ENCODE measurements at regions not wholly inside any gene's neighbourhood (a gene's known extent, or its start where the extent isn't known, plus 50 kb on each side); places are given as distances from the start of the nearest gene placed in this dataset.

DNA sequence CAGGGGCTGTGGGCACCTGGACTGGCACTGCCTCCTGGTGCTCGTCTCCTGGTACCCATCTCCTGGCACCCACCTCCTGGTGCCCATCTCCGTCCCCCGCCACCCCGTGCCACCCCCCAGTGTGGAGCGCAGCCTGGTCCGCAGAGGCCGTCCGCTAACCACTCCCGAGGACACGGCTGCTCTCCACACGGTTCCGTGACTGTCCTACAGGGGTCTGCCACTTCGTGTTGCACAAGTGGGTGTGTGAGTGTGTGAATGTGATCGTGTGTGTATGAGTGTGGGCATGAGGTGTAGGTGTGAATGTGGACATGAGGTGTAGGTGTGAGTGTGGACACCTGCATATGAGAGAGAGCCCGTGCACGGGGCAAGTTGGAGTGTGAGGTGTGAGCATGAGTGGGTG, 119.4 kb upstream of the HS6ST1 start:
- no peak for DNase-seq (ENCODE audit: low read depth)
- no peak overlapping the region for H3K4me3 ChIP-seq (ENCODE audit: low read depth, low read length)
- TF ChIP-seq, protein P1, sequence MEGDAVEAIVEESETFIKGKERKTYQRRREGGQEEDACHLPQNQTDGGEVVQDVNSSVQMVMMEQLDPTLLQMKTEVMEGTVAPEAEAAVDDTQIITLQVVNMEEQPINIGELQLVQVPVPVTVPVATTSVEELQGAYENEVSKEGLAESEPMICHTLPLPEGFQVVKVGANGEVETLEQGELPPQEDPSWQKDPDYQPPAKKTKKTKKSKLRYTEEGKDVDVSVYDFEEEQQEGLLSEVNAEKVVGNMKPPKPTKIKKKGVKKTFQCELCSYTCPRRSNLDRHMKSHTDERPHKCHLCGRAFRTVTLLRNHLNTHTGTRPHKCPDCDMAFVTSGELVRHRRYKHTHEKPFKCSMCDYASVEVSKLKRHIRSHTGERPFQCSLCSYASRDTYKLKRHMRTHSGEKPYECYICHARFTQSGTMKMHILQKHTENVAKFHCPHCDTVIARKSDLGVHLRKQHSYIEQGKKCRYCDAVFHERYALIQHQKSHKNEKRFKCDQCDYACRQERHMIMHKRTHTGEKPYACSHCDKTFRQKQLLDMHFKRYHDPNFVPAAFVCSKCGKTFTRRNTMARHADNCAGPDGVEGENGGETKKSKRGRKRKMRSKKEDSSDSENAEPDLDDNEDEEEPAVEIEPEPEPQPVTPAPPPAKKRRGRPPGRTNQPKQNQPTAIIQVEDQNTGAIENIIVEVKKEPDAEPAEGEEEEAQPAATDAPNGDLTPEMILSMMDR (IDR thresholded peaks at IDR 0.05; ENCODE audit: insufficient read depth, low read depth, low read length), result no peak

DNA sequence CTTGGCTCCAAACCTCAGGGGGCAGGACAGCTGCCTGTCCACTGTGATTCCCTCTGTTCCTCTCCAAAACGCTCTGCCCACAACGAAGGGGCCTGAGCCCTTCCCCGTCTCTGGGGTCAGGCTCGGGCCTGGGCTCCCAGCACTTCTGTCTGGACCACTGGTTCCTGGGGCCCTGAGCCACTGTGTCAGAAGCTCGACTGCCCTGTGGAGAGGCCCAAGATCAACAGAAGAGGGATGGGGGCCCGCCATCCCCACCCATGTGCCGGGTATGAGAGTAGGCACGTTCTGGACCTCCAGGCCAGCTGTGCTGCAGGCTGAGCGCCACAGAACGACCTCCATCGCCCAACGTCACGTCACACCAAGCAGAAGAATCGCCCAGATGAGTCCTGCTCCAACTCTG, 119.9 kb upstream of the HS6ST1 start:
- no peak for DNase-seq (ENCODE audit: low read depth)
- H3K4me3 ChIP-seq (ENCODE audit: low read depth, low read length), result no peak overlapping the region
- TF ChIP-seq, protein P1 (IDR thresholded peaks at IDR 0.05; ENCODE audit: insufficient read depth, low read depth, low read length), result no peak

DNA sequence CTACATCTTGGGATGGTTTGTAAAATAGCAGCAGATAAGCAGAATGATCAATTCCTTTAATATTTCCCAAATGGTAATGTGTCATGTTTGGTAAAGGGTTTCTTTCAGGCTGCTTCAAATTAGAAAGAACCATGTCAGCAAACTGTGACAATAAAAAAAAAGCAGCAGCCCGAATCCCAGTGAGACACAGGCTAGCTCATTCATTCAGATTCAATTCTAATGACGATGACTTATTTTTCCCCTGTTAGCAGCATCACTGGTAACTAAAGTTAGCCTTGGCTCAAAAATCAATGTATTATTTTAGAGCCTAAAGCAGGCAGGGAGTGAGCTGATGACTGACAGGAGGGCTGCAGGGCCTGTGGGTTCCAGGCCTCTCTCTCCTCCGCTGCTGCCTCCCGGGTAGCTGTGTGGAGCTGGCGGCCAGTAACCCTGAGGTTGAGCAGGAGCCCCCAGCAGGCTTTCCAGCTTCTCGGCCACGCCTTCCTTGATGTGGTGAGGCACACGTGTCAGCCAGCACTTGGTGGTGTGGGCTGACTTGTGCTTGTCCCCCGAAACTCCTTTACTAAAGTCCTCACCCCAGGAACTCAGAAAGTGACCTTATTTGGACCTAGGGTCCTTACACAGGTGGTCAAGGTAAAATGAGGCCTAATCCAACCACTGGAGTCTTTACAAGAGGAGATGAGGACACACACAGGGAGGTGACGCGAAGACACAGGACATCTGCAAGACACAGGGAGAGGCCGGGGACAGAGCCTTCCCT, 120.5 kb upstream of the HS6ST1 start:
- TF ChIP-seq, protein P1 (IDR thresholded peaks at IDR 0.05; ENCODE audit: insufficient read depth, low read depth, low read length), result no peak
- H3K4me3 ChIP-seq (ENCODE audit: low read depth, low read length), result no peak overlapping the region
- DNase-seq (ENCODE audit: low read depth), result no peak

- no peak overlapping the region for H3K4me3 ChIP-seq (ENCODE audit: low read depth, low read length)
- DNase-seq (ENCODE audit: low read depth), result no peak
- TF ChIP-seq, protein P1 (IDR thresholded peaks at IDR 0.05; ENCODE audit: insufficient read depth, low read depth, low read length), result no peak
These were observed 121.4 kb upstream of the HS6ST1 start for GRCh38 chr2:128439791-128440665.

DNA sequence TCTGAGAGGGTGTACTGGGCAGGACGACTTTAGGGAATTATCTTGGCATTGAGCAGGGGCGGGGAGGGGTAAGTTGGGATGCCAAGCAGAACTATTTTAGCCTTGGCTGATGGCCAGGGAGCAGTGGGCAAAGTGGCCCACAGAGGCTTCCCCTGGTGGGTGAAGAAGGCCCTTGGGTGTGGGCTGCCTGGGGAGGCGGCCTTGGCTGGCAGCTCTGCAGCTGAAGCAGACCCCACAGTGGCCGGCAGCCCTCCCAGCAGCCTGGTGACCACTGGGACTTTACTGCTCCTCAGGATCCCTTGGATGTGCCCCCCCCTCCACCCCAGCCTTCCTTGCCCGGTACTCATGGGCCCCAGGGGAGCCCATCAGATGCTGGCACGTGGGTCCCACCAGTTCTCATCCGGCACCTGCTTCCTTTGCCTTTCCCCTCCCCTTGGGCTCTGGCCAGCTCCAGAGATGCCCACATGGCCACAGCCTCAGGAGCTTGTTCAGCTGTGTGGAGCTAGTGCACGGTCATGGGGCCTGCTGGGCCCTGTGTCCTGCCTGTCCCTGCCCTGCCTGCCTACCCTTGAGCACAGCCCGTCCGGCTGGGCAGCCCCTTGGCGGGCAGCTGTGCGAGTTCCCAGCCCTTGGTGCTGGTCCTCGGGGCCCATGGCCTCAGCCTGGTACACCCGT, 122.1 kb upstream of the HS6ST1 start:
- no peak for DNase-seq (ENCODE audit: low read depth)
- H3K4me3 ChIP-seq (ENCODE audit: low read depth, low read length), result no peak overlapping the region
- TF ChIP-seq, protein P1 (IDR thresholded peaks at IDR 0.05; ENCODE audit: insufficient read depth, low read depth, low read length), result no peak

- no peak for DNase-seq (ENCODE audit: low read depth)
- TF ChIP-seq, protein P1 (IDR thresholded peaks at IDR 0.05; ENCODE audit: insufficient read depth, low read depth, low read length), result no peak
- no peak overlapping the region for H3K4me3 ChIP-seq (ENCODE audit: low read depth, low read length)
These were observed 122.8 kb upstream of the HS6ST1 start for GRCh38 chr2:128441341-128442052.

Data from fibroblast of villous mesenchyme (primary cell).